A673 (cell line): ENCODE measurements at regions not wholly inside any gene's neighbourhood (a gene's known extent, or its start where the extent isn't known, plus 50 kb on each side); places are given as distances from the start of the nearest gene placed in this dataset.

Experiments
- BruUV-seq: library from RNA; stranded (reverse); fragments of 400-500 nt; replicated peaks from 2 replicates; lab custom pipeline; 2021; lab: Mats Ljungman, UMichigan
- CTCF ChIA-PET: fragments of 300-600 bp; sonication (Branson Sonifier 250); formaldehyde crosslinking; loops from one replicate; lab custom pipeline; 2022; ENCODE audit warnings: antibody characterized with exemption; lab: Charles Lee
- POLR2A ChIA-PET: fragments of 300-600 bp; sonication (Branson Sonifier 250); formaldehyde crosslinking; loops from one replicate; lab custom pipeline; 2022; ENCODE audit warnings: antibody characterized with exemption; ENCODE audit not compliant: low non-redundant PET; lab: Charles Lee
- DNase-seq: peaks from one replicate; pipeline ENCODE4 v3.0.0-alpha.2; 2015; ENCODE audit warnings: low spot score
- H3K27ac ChIP-seq: fragments of 200-600 bp; sonication (generic); 2 replicates; pipeline ENCODE4 v1.5.1; 2016; ENCODE audit warnings: mixed run types, low read depth, mild to moderate bottlenecking, mixed read lengths, antibody characterized with exemption, low read length; ENCODE audit not compliant: poor library complexity, severe bottlenecking
- H3K27me3 ChIP-seq: fragments of 200-600 bp; sonication (generic); replicated peaks from 2 replicates; pipeline ENCODE4 v1.6.1; 2017; ENCODE audit warnings: mixed run types, low read depth, mild to moderate bottlenecking, mixed read lengths, antibody characterized with exemption, low read length; ENCODE audit not compliant: insufficient read depth, poor library complexity
- H3K36me3 ChIP-seq: fragments of 200-600 bp; sonication (generic); 2 replicates; pipeline ENCODE4 v1.6.1; 2016; ENCODE audit warnings: mixed run types, mild to moderate bottlenecking, mixed read lengths, antibody characterized with exemption, low read length; ENCODE audit not compliant: insufficient read depth, poor library complexity, severe bottlenecking
- H3K4me1 ChIP-seq: fragments of 200-600 bp; sonication (generic); 2 replicates; pipeline ENCODE4 v1.6.1; 2017; ENCODE audit warnings: mixed run types, mild to moderate bottlenecking, mixed read lengths, antibody characterized with exemption, low read length; ENCODE audit not compliant: insufficient read depth, poor library complexity, severe bottlenecking
- H3K4me3 ChIP-seq: fragments of 200-600 bp; sonication (generic); 2 replicates; pipeline ENCODE4 v1.5.1; 2016; ENCODE audit warnings: low read depth, mixed run types, mild to moderate bottlenecking, mixed read lengths, low read length; ENCODE audit not compliant: poor library complexity, severe bottlenecking
- H3K9me3 ChIP-seq: fragments of 200-600 bp; sonication (generic); 2 replicates; pipeline ENCODE4 v1.6.1; 2016; ENCODE audit warnings: mixed run types, low read depth, mild to moderate bottlenecking, mixed read lengths, antibody characterized with exemption, low read length; ENCODE audit not compliant: poor library complexity, severe bottlenecking
- EZH2 ChIP-seq: fragments of 200-600 bp; sonication (generic); IDR thresholded peaks from 2 replicates; pipeline ENCODE4 v1.6.1; 2017; ENCODE audit warnings: borderline replicate concordance, low read depth, mild to moderate bottlenecking, mixed read lengths, antibody characterized with exemption, low read length; ENCODE audit not compliant: poor library complexity, severe bottlenecking
- intact Hi-C: fragments of 100-400 bp; cut with micrococcal nuclease; formaldehyde crosslinking; loops from one replicate; pipeline ENCODE4 v1.10.0; 2022; ENCODE audit not compliant: unreplicated experiment
- TF ChIP-seq, protein P1 (sequence below): fragments of 300-800, 200-600 bp; sonication (generic); conservative IDR thresholded peaks from 2 replicates; pipeline ENCODE4 v1.5.1; 2017; ENCODE audit warnings: low read depth, mild to moderate bottlenecking, antibody characterized with exemption, low read length, moderate library complexity, mixed read lengths

DNA sequence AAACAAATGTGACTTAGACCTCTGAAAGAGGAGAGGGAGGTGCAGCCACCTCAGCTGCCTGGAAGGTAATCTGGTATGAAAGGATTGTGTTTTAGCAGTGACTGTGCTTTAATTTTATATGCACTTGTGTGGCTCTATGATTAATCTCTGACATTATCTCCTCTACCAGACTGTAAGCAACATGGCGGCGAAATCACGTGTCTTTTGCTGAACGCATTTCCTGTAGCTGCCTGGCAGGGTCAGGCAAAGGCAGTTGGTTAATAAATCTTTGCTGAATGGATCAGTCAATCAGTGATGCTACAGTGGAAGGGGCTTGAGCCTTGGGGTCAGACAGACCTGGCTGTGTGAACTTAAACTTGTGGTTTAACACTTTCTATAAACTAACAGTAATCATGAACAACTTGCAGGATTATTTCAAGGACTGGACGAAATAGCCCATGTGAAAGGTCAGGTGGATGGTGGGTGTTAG, 96.9 kb downstream of the ADSS2 start:
- intact Hi-C loops: no loop called here
- Histone ChIP-seq H3K27ac (no peak overlapping the region), H3K4me3 (no peak overlapping the region), H3K36me3 (no peaks in the 10 kb centered on the region), H3K9me3 (no peaks in the 10 kb centered on the region), H3K27me3 (no peaks in the 10 kb centered on the region), H3K4me1 (no peaks in the 10 kb centered on the region)
- POLR2A ChIA-PET: no interaction called here
- no peak for TF ChIP-seq EZH2
- TF ChIP-seq, protein P1, sequence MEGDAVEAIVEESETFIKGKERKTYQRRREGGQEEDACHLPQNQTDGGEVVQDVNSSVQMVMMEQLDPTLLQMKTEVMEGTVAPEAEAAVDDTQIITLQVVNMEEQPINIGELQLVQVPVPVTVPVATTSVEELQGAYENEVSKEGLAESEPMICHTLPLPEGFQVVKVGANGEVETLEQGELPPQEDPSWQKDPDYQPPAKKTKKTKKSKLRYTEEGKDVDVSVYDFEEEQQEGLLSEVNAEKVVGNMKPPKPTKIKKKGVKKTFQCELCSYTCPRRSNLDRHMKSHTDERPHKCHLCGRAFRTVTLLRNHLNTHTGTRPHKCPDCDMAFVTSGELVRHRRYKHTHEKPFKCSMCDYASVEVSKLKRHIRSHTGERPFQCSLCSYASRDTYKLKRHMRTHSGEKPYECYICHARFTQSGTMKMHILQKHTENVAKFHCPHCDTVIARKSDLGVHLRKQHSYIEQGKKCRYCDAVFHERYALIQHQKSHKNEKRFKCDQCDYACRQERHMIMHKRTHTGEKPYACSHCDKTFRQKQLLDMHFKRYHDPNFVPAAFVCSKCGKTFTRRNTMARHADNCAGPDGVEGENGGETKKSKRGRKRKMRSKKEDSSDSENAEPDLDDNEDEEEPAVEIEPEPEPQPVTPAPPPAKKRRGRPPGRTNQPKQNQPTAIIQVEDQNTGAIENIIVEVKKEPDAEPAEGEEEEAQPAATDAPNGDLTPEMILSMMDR: no peak
- no peak for DNase-seq
- CTCF ChIA-PET: no interaction called here
- no TSS peak for BruUV-seq

DNA sequence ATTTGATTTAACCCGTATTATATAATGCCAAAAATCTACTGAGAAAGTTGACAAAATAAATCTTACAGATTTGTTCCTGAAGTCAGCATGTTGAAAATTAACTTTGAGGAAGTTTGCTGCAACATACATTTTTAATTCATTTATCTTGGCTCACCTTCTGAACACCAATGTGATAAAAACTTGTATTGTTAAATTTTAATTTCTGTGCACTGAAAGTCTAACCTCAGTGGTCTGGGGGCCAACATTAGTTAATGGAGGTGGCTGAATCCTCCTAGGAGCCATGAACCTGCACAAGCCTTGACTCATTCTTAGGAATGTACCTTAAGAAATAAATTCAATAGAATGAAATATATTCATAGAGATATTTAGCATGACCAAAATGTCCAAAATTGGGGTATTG, 95.3 kb downstream of the ADSS2 start:
- no peak for DNase-seq
- TF ChIP-seq, protein P1: no peak
- no peak for TF ChIP-seq EZH2
- ChIA-PET POLR2A (no interaction called here), CTCF (no interaction called here)
- H3K9me3 ChIP-seq: no peaks in the 10 kb centered on the region
- no peaks in the 10 kb centered on the region for H3K27me3 ChIP-seq
- intact Hi-C loops: no loop called here
- BruUV-seq: no TSS peak
- H3K4me3 ChIP-seq: no peak overlapping the region
- H3K27ac ChIP-seq: no peak overlapping the region
- no peaks in the 10 kb centered on the region for H3K4me1 ChIP-seq
- H3K36me3 ChIP-seq: no peaks in the 10 kb centered on the region
